ENCODE measurements at regions not wholly inside any gene's neighbourhood (a gene's known extent, or its start where the extent isn't known, plus 50 kb on each side); places are given as distances from the start of the nearest gene placed in this dataset.

GRCh38 chr2:118386641-118387302, 298.5 kb downstream of the INSIG2 start:
- no TSS peak for BruUV-seq (replicated peaks)
- Histone ChIP-seq H3K36me3 (ENCODE audit: insufficient read depth, low read length, poor library complexity, severe bottlenecking) (no peaks in the 10 kb centered on the region), H3K4me1 (ENCODE audit: insufficient read depth, low read length, poor library complexity, severe bottlenecking) (no peaks in the 10 kb centered on the region), H3K27ac (ENCODE audit: low read depth, low read length, poor library complexity, severe bottlenecking) (no peak overlapping the region), H3K27me3 (replicated peaks; ENCODE audit: insufficient read depth, low read depth, low read length, poor library complexity) (no peaks in the 10 kb centered on the region), H3K4me3 (ENCODE audit: low read depth, low read length, poor library complexity, severe bottlenecking) (no peak overlapping the region), H3K9me3 (ENCODE audit: low read depth, low read length, poor library complexity, severe bottlenecking) (no peaks in the 10 kb centered on the region)
- no peak for TF ChIP-seq EZH2 (IDR thresholded peaks at IDR 0.05; ENCODE audit: borderline replicate concordance, low read depth, low read length, poor library complexity, severe bottlenecking)
- no peak for TF ChIP-seq CTCF (conservative IDR thresholded peaks at IDR 0.05; ENCODE audit: low read depth, low read length)
- no peak for DNase-seq (ENCODE audit: low spot score)
- ChIA-PET POLR2A (ENCODE audit: low non-redundant PET) (no interaction called here), CTCF (no interaction called here)
- intact Hi-C loops (cut with micrococcal nuclease; ENCODE audit: unreplicated experiment): no loop called here

GRCh38 chr2:118380915-118381653, 292.8 kb downstream of the INSIG2 start:
- POLR2A ChIA-PET (ENCODE audit: low non-redundant PET): no interaction called here
- Histone ChIP-seq H3K9me3 (ENCODE audit: low read depth, low read length, poor library complexity, severe bottlenecking) (no peaks in the 10 kb centered on the region), H3K27ac (ENCODE audit: low read depth, low read length, poor library complexity, severe bottlenecking) (no peak overlapping the region), H3K4me1 (ENCODE audit: insufficient read depth, low read length, poor library complexity, severe bottlenecking) (no peaks in the 10 kb centered on the region), H3K4me3 (ENCODE audit: low read depth, low read length, poor library complexity, severe bottlenecking) (no peak overlapping the region), H3K36me3 (ENCODE audit: insufficient read depth, low read length, poor library complexity, severe bottlenecking) (no peaks in the 10 kb centered on the region), H3K27me3 (replicated peaks; ENCODE audit: insufficient read depth, low read depth, low read length, poor library complexity) (no peaks in the 10 kb centered on the region)
- TF ChIP-seq CTCF (conservative IDR thresholded peaks at IDR 0.05; ENCODE audit: low read depth, low read length): no peak
- no peak for TF ChIP-seq EZH2 (IDR thresholded peaks at IDR 0.05; ENCODE audit: borderline replicate concordance, low read depth, low read length, poor library complexity, severe bottlenecking)
- intact Hi-C loops (cut with micrococcal nuclease; ENCODE audit: unreplicated experiment): no loop called here
- CTCF ChIA-PET: no interaction called here
- DNase-seq (ENCODE audit: low spot score): no peak
- BruUV-seq (replicated peaks): no TSS peak

GRCh38 chr2:118375907-118376485, 287.7 kb downstream of the INSIG2 start:
- BruUV-seq (replicated peaks): no TSS peak
- no peak for DNase-seq (ENCODE audit: low spot score)
- Histone ChIP-seq H3K9me3 (ENCODE audit: low read depth, low read length, poor library complexity, severe bottlenecking) (no peaks in the 10 kb centered on the region), H3K4me3 (ENCODE audit: low read depth, low read length, poor library complexity, severe bottlenecking) (no peak overlapping the region), H3K27me3 (replicated peaks; ENCODE audit: insufficient read depth, low read depth, low read length, poor library complexity) (no peaks in the 10 kb centered on the region), H3K36me3 (ENCODE audit: insufficient read depth, low read length, poor library complexity, severe bottlenecking) (no peaks in the 10 kb centered on the region), H3K4me1 (ENCODE audit: insufficient read depth, low read length, poor library complexity, severe bottlenecking) (no peaks in the 10 kb centered on the region), H3K27ac (ENCODE audit: low read depth, low read length, poor library complexity, severe bottlenecking) (no peak overlapping the region)
- intact Hi-C loops (cut with micrococcal nuclease; ENCODE audit: unreplicated experiment): loop anchor here (10.0 kb wide), 1 partner anchor 479 kb away; no protein-coding TSS in a partner anchor
- TF ChIP-seq CTCF (conservative IDR thresholded peaks at IDR 0.05; ENCODE audit: low read depth, low read length) (no peak), EZH2 (IDR thresholded peaks at IDR 0.05; ENCODE audit: borderline replicate concordance, low read depth, low read length, poor library complexity, severe bottlenecking) (no peak)
- ChIA-PET POLR2A (ENCODE audit: low non-redundant PET) (no interaction called here), CTCF (interaction anchor here (0.7 kb wide), 1 partner anchor 355 kb away, joined by 4 read pairs; no protein-coding TSS in a partner anchor)

All from A673 (cell line).